Choroid plexus epithelial cell (primary cell): ENCODE measurements at regions not wholly inside any gene's neighbourhood (a gene's known extent, or its start where the extent isn't known, plus 50 kb on each side); places are given as distances from the start of the nearest gene placed in this dataset.
A peak's percentile ranks its signal among the peaks of the same experiment; 100 is the strongest.

Experiments used
- DNase-seq: peaks from one replicate; pipeline ENCODE4 v3.0.0-alpha.2; 2010; ENCODE audit warnings: low read depth
- H3K4me3 ChIP-seq: 2 replicates; pipeline ENCODE4 v1.5.1; 2011; ENCODE audit warnings: low read depth, mild to moderate bottlenecking, control low read depth, low read length, moderate library complexity
- CTCF ChIP-seq: conservative IDR thresholded peaks from 2 replicates; pipeline ENCODE4 v1.5.1; 2011; ENCODE audit warnings: low read depth, mild to moderate bottlenecking, control low read depth, inconsistent platforms, low read length, moderate library complexity

GRCh38 chr14:29282169-29282568 lies 515.6 kb downstream of the FOXG1 start:
- DNase-seq, result peak; percentile 11
- H3K4me3 ChIP-seq, result no peak overlapping the region
- TF ChIP-seq CTCF, result no peak

- H3K4me3 ChIP-seq, result no peak overlapping the region
- DNase-seq, result no peak
- no peak for TF ChIP-seq CTCF
Observed at GRCh38 chr14:29290441-29290840, 523.9 kb downstream of the FOXG1 start.

GRCh38 chr14:29299372-29299771 lies 532.8 kb downstream of the FOXG1 start:
- no peak overlapping the region for H3K4me3 ChIP-seq
- TF ChIP-seq CTCF, result no peak
- no peak for DNase-seq

GRCh38 chr14:29301571-29301970 lies 535.0 kb downstream of the FOXG1 start:
- no peak overlapping the region for H3K4me3 ChIP-seq
- no peak for TF ChIP-seq CTCF
- no peak for DNase-seq

GRCh38 chr14:29310210-29310609 lies 543.6 kb downstream of the FOXG1 start:
- DNase-seq, result no peak
- TF ChIP-seq CTCF, result no peak
- no peak overlapping the region for H3K4me3 ChIP-seq

- no peak overlapping the region for H3K4me3 ChIP-seq
- DNase-seq, result peak; percentile 79
- no peak for TF ChIP-seq CTCF
Observed at GRCh38 chr14:29310757-29311156, 544.2 kb downstream of the FOXG1 start.

GRCh38 chr14:29311983-29312382 lies 545.4 kb downstream of the FOXG1 start:
- no peak for TF ChIP-seq CTCF
- DNase-seq, result peak; percentile 19

More at GRCh38 chr14:29311983-29312382, 545.4 kb downstream of the FOXG1 start:
- H3K4me3 ChIP-seq, result no peak overlapping the region
